Hypothalamus (tissue), 51 donors: ENCODE measurements at regions not wholly inside any gene's neighbourhood (a gene's known extent, or its start where the extent isn't known, plus 50 kb on each side); places are given as distances from the start of the nearest gene placed in this dataset.

Source experiments
- DNase-seq, 51 donors: peaks; one replicate each; lab custom pipeline; 2025; lab: John Stamatoyannopoulos, UW

GRCh38 chr13:110965755-110966134, 50.9 kb upstream of the ANKRD10 start:
- DNase-seq, result no peak

- DNase-seq, result peak in 1 of 51 donors; percentile 53
Measured at GRCh38 chr13:110965038-110965754, 50.3 kb upstream of the ANKRD10 start.
